H1 (cell line): ENCODE measurements at regions not wholly inside any gene's neighbourhood (a gene's known extent, or its start where the extent isn't known, plus 50 kb on each side); places are given as distances from the start of the nearest gene placed in this dataset.

ENCODE experiments used
- CTCF ChIA-PET: fragments of 300-600 bp; sonication (Branson Sonifier 250); formaldehyde crosslinking; loops from one replicate; lab custom pipeline; 2021; ENCODE audit not compliant: partially characterized antibody; lab: Charles Lee
- POLR2A ChIA-PET: fragments of 300-600 bp; sonication (Branson Sonifier 250); formaldehyde crosslinking; loops from one replicate; lab custom pipeline; 2021; ENCODE audit warnings: inconsistent platforms; ENCODE audit not compliant: partially characterized antibody; lab: Charles Lee
- DNase-seq, 2 experiments: peaks; one replicate each; pipeline versions ENCODE4 v3.0.0 to v3.0.0-alpha.2; 2010 to 2022; ENCODE audit warnings: low spot score in 2 of 2, low read depth in 1 of 2, mixed read lengths in 1 of 2
- FAIRE-seq: peaks from 2 replicates; lab custom pipeline; 2011; peaks lifted over from hg19 to GRCh38; lab: Jason Lieb, UNC
- H2AFZ ChIP-seq: 2 replicates; pipeline ENCODE4 v1.8.1; 2012; ENCODE audit warnings: low read length, inconsistent platforms
- H2AK5ac ChIP-seq: 2 replicates; pipeline ENCODE4 v1.6.1; 2013; ENCODE audit warnings: low read depth, low read length
- H2BK120ac ChIP-seq: replicated peaks from 2 replicates; pipeline ENCODE3; 2013; ENCODE audit warnings: low read depth, low read length, inconsistent platforms
- H2BK12ac ChIP-seq: 2 replicates; pipeline ENCODE4 v1.6.1; 2013; ENCODE audit warnings: low read depth, low read length
- H2BK15ac ChIP-seq: 2 replicates; pipeline ENCODE4 v1.6.1; 2013; ENCODE audit warnings: low read length
- H2BK20ac ChIP-seq: 2 replicates; pipeline ENCODE4 v1.6.1; 2013; ENCODE audit warnings: low read length
- H2BK5ac ChIP-seq: 2 replicates; pipeline ENCODE4 v1.6.1; 2013; ENCODE audit warnings: low read depth, low read length
- H3K14ac ChIP-seq: 2 replicates; pipeline ENCODE4 v1.6.1; 2013; ENCODE audit warnings: inconsistent platforms; ENCODE audit not compliant: insufficient read length
- H3K18ac ChIP-seq: 2 replicates; pipeline ENCODE4 v1.6.1; 2013; ENCODE audit warnings: low read length; ENCODE audit errors: extremely low read depth
- H3K23ac ChIP-seq: 2 replicates; pipeline ENCODE4 v1.6.1; 2013; ENCODE audit warnings: inconsistent platforms; ENCODE audit not compliant: insufficient read length
- H3K23me2 ChIP-seq: 2 replicates; pipeline ENCODE4 v1.6.1; 2013; ENCODE audit warnings: low read depth, low read length
- H3K27ac ChIP-seq: 2 replicates; pipeline ENCODE4 v1.6.1; 2011; ENCODE audit warnings: low read depth, low read length, inconsistent platforms
- H3K27me3 ChIP-seq, 4 experiments: replicated peaks in 1 of 4; 1 replicate in 1 of 4; 2 replicates in 3 of 4; pipeline versions ENCODE4 v1.6.1 to v1.8.1; 2011 to 2013; ENCODE audit warnings: low read length in 3 of 4, mild to moderate bottlenecking in 3 of 4, inconsistent platforms in 2 of 4, mixed read lengths in 2 of 4, moderate library complexity in 1 of 4; ENCODE audit not compliant: control insufficient read depth in 3 of 4, insufficient read depth in 3 of 4; ENCODE audit errors: extremely low read depth in 1 of 4
- H3K36me3 ChIP-seq, 4 experiments: 2 replicates each; pipeline versions ENCODE4 v1.6.1 to v1.8.1; 2011 to 2013; ENCODE audit warnings: mild to moderate bottlenecking in 4 of 4, low read length in 3 of 4, moderate library complexity in 2 of 4, control low read depth in 1 of 4, inconsistent platforms in 1 of 4; ENCODE audit not compliant: insufficient read depth in 4 of 4, control insufficient read depth in 2 of 4
- H3K4ac ChIP-seq: replicated peaks from 2 replicates; pipeline ENCODE3; 2013; ENCODE audit warnings: low read length, low read depth, mixed read lengths, inconsistent platforms; ENCODE audit not compliant: insufficient read length
- H3K4me1 ChIP-seq, 4 experiments: replicated peaks in 1 of 4; 1 replicate in 1 of 4; 2 replicates in 3 of 4; pipeline versions ENCODE4 v1.6.1 to v1.8.1; 2011 to 2013; ENCODE audit warnings: low read length in 3 of 4, inconsistent platforms in 2 of 4, mixed read lengths in 1 of 4; ENCODE audit not compliant: insufficient read depth in 4 of 4, control insufficient read depth in 3 of 4
- H3K4me2 ChIP-seq, 2 experiments: 2 replicates each; pipeline versions ENCODE4 v1.6.1 to v1.8.1; 2011 to 2013; ENCODE audit warnings: low read depth in 2 of 2, low read length in 2 of 2, control low read depth in 1 of 2, inconsistent platforms in 1 of 2, mild to moderate bottlenecking in 1 of 2; ENCODE audit not compliant: insufficient read depth in 1 of 2
- H3K4me3 ChIP-seq, 4 experiments: fragments of 200-600, 300-600 bp in 1 of 4; sonication (generic), shearing (Covaris generic), sonication (Bioruptor Twin) in 1 of 4; 2 replicates each; pipeline versions ENCODE4 v1.5.1 to v1.8.1; 2011 to 2016; ENCODE audit warnings: low read length in 4 of 4, low read depth in 3 of 4, control low read depth in 2 of 4, inconsistent platforms in 2 of 4, mild to moderate bottlenecking in 2 of 4, mixed read lengths in 1 of 4, moderate library complexity in 1 of 4; ENCODE audit not compliant: insufficient read depth in 2 of 4; ENCODE audit errors: extremely low read depth in 1 of 4
- H3K56ac ChIP-seq: replicated peaks from 2 replicates; pipeline ENCODE3; 2013; ENCODE audit warnings: low read depth, mild to moderate bottlenecking, mixed read lengths, low read length, inconsistent platforms; ENCODE audit not compliant: insufficient read length
- H3K79me1 ChIP-seq: 2 replicates; pipeline ENCODE4 v1.6.1; 2013; ENCODE audit warnings: low read depth, low read length, control low read depth
- H3K79me2 ChIP-seq, 2 experiments: 2 replicates each; pipeline versions ENCODE4 v1.6.1 to v1.8.1; 2012 to 2013; ENCODE audit warnings: low read length in 2 of 2, mild to moderate bottlenecking in 2 of 2, inconsistent platforms in 1 of 2; ENCODE audit not compliant: insufficient read depth in 2 of 2, control insufficient read depth in 1 of 2
- H3K9ac ChIP-seq, 4 experiments: replicated peaks in 1 of 4; 1 replicate in 1 of 4; 2 replicates in 3 of 4; pipeline versions ENCODE4 v1.6.1 to v1.8.1; 2011 to 2013; ENCODE audit warnings: low read depth in 3 of 4, low read length in 3 of 4, control low read depth in 2 of 4, mild to moderate bottlenecking in 2 of 4, moderate library complexity in 2 of 4, inconsistent platforms in 1 of 4; ENCODE audit errors: extremely low read depth in 1 of 4
- H3K9me3 ChIP-seq, 2 experiments: 2 replicates each; pipeline versions ENCODE4 v1.6.1 to v1.8.1; 2012 to 2013; ENCODE audit warnings: mild to moderate bottlenecking in 2 of 2, moderate library complexity in 2 of 2, control low read depth in 1 of 2, inconsistent platforms in 1 of 2, low read depth in 1 of 2, low read length in 1 of 2, mixed read lengths in 1 of 2; ENCODE audit not compliant: insufficient read depth in 2 of 2
- H4K20me1 ChIP-seq, 2 experiments: replicated peaks in 1 of 2; 2 replicates each; pipeline versions ENCODE3 to v1.8.1; 2011 to 2013; ENCODE audit warnings: inconsistent platforms in 2 of 2, low read length in 2 of 2, mild to moderate bottlenecking in 1 of 2; ENCODE audit not compliant: insufficient read depth in 2 of 2, control insufficient read depth in 1 of 2
- H4K5ac ChIP-seq: 2 replicates; pipeline ENCODE4 v1.6.1; 2013; ENCODE audit warnings: low read length, low read depth, mixed read lengths, inconsistent platforms; ENCODE audit not compliant: insufficient read length
- H4K8ac ChIP-seq: 2 replicates; pipeline ENCODE4 v1.8.0; 2013; ENCODE audit warnings: mild to moderate bottlenecking, moderate library complexity, low read length, inconsistent platforms; ENCODE audit not compliant: insufficient read depth; ENCODE audit errors: extremely low read depth
- H4K91ac ChIP-seq: replicated peaks from 2 replicates; pipeline ENCODE3; 2013; ENCODE audit warnings: low read length, mixed read lengths, inconsistent platforms; ENCODE audit not compliant: insufficient read length
- CBX5 ChIP-seq: fragments of 300-800, 300-1000 bp; sonication (generic); IDR thresholded peaks from 2 replicates; pipeline ENCODE4 v1.7.1; 2016; ENCODE audit warnings: antibody characterized with exemption, low read length, low read depth
- CBX8 ChIP-seq: fragments of 300-800, 300-1000 bp; sonication (generic); IDR thresholded peaks from 2 replicates; pipeline ENCODE4 v1.7.1; 2016; ENCODE audit warnings: low read depth, low read length, borderline replicate concordance
- CHD1 ChIP-seq: IDR thresholded peaks from 2 replicates; pipeline ENCODE4 v1.6.1; 2012; ENCODE audit warnings: low read depth, low read length, improper control_type of control experiment
- JUN ChIP-seq: IDR thresholded peaks from 2 replicates; pipeline ENCODE4 v1.6.1; 2011; ENCODE audit warnings: low read depth, mild to moderate bottlenecking, improper control_type of control experiment, low read length
- JUND ChIP-seq: IDR thresholded peaks from 2 replicates; pipeline ENCODE4 v1.6.1; 2011; ENCODE audit warnings: mild to moderate bottlenecking, improper control_type of control experiment, low read length
- KDM5A ChIP-seq: fragments of 200-600 bp; IDR thresholded peaks from 2 replicates; pipeline ENCODE4 v1.7.1; 2012; ENCODE audit warnings: mild to moderate bottlenecking, low read length, inconsistent platforms, mixed read lengths
- POLR2AphosphoS5 ChIP-seq: IDR thresholded peaks from 2 replicates; pipeline ENCODE4 v1.6.1; 2011; ENCODE audit warnings: low read depth, low read length
- RXRA ChIP-seq: IDR thresholded peaks from 2 replicates; pipeline ENCODE4 v1.6.1; 2011; ENCODE audit warnings: low read depth, mild to moderate bottlenecking, low read length, moderate library complexity; ENCODE audit not compliant: insufficient read depth
- SIRT6 ChIP-seq: IDR thresholded peaks from one replicate; pipeline ENCODE4 v1.7.1; 2012; ENCODE audit warnings: low read length, inconsistent platforms
- TCF12 ChIP-seq: IDR thresholded peaks from 2 replicates; pipeline ENCODE4 v1.6.1; 2011; ENCODE audit warnings: low read depth, mild to moderate bottlenecking, low read length
- YY1 ChIP-seq: IDR thresholded peaks from 2 replicates; pipeline ENCODE4 v1.6.1; 2011; ENCODE audit warnings: low read depth, mild to moderate bottlenecking, low read length
- WGBS, 2 experiments: shearing (Covaris generic) in 1 of 2; methylation state at CpG; one replicate each; pipeline versions ENCODE4 v1.1.6 to v1.1.7; 2013 to 2015; ENCODE audit warnings: low lambda C conversion rate in 2 of 2, mixed read lengths in 2 of 2, inconsistent platforms in 1 of 2, low coverage in 1 of 2, missing lambda C conversion rate in 1 of 2; ENCODE audit not compliant: insufficient replicate concordance in 2 of 2, insufficient coverage in 1 of 2, insufficient read length in 1 of 2; ENCODE audit errors: extremely low coverage in 1 of 2, missing lambda C conversion rate in 1 of 2; 5-methylcytosine and 5-hydroxymethylcytosine counted together
- TF ChIP-seq, protein P1 (sequence below): IDR thresholded peaks from 2 replicates; pipeline ENCODE4 v1.6.1; 2012; ENCODE audit warnings: inconsistent platforms

DNA sequence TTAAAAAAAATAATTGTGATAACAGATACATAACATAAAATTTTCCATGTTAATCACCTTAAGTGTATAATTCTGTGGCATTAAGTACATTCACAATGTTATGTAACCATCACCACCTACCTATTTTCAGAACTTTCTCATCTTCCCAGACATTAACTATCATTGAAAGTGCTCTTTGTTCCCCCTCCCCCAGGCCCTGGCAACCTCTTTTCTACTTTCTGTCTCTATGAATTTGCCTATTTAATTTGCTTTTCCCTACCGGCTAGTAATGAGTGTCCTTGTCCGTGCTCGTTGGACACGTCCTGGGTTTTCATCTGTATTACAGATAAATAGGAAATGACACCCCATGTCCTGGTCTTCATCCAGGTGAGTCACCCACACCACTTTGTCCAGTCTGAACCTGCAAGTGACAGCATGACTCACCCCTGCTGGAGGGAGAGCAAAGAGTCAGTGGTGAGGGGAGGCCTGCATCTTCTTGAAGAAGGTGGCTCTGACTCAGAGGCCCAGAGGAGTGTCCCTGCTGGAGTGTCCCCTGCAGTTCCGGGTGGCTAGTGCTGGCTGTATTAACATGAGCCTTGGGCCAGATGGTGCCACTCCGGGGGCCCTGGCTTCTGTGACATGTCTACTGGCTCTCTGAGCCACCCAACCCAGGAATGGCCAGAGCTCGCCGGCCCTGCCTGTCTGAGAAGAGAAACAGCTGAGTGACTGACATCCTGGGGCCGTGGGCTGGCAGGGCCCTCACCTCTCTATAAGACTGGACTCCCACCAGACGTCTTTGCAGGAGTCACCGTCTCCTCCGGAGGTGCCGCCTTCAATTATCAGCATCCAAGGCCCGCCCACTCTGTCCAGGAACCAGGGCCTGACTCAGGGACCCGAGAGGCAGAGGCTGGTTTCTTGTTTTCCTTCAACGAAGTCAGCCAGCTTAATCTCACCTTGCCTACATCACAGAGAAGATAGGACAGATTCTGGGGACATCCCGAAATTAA lies 503.2 kb upstream of the MKI67 start:
- Histone ChIP-seq H3K14ac (no peak overlapping the region), H2BK15ac (no peak overlapping the region), H4K8ac (no peak overlapping the region), H3K23me2 (no peaks in the 10 kb centered on the region), H3K79me1 (no peaks in the 10 kb centered on the region), H3K79me2 (no peaks in the 10 kb centered on the region), H2BK12ac (0 out of 2 replicates have a peak overlapping the region, but pooled peaks have one; percentile 33), H3K4me1 (peaks cover 0 to 7% (median 3%) of the 10 kb centered on the region in 4 experiments; a peak in 5 of 7 replicates), H3K18ac (no peak overlapping the region), H2BK5ac (no peak overlapping the region), H3K23ac (no peak overlapping the region), H4K20me1 (no peaks in the 10 kb centered on the region), H2AFZ (no peak overlapping the region), H3K27ac (no peak overlapping the region), H3K9ac (no peak overlapping the region), H3K27me3 (no peaks in the 10 kb centered on the region), H3K4me2 (no peak overlapping the region), H2AK5ac (no peak overlapping the region), H2BK20ac (no peak overlapping the region; the same call in 1 of the 2 replicates), H4K91ac (peak overlapping the region; percentile 23), H3K36me3 (no peaks in the 10 kb centered on the region), H2BK120ac (no peak overlapping the region), H3K4me3 (no peak overlapping the region), H3K56ac (no peak overlapping the region), H4K5ac (no peak overlapping the region), H3K4ac (no peak overlapping the region), H3K9me3 (no peaks in the 10 kb centered on the region)
- CTCF ChIA-PET: interaction anchor here (1.0 to 3.2 kb wide), 8 partner anchors 9 to 232 kb away, joined by 3 to 16 read pairs (median 6); no protein-coding TSS in a partner anchor
- 94% methylated on average over 17 of the region's 17 CpGs; no CpG with 5 or more reads in 1 of the 2 experiments for WGBS, 2 experiments
- POLR2A ChIA-PET: no interaction called here
- DNase-seq (no peak), FAIRE-seq (no peak)
- no peak for TF ChIP-seq JUN
- TF ChIP-seq YY1: no peak
- TF ChIP-seq, protein P1, sequence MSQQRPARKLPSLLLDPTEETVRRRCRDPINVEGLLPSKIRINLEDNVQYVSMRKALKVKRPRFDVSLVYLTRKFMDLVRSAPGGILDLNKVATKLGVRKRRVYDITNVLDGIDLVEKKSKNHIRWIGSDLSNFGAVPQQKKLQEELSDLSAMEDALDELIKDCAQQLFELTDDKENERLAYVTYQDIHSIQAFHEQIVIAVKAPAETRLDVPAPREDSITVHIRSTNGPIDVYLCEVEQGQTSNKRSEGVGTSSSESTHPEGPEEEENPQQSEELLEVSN: no peak
- no peak for TF ChIP-seq TCF12
- no peak for TF ChIP-seq JUND
- no peak for TF ChIP-seq RXRA
- TF ChIP-seq KDM5A: no peak
- no peak for TF ChIP-seq CBX5
- TF ChIP-seq CBX8: no peak
- TF ChIP-seq CHD1: no peak
- TF ChIP-seq POLR2AphosphoS5: no peak
- no peak for TF ChIP-seq SIRT6
